Fibroblast of skin of left quadriceps (primary cell): ENCODE measurements at regions not wholly inside any gene's neighbourhood (a gene's known extent, or its start where the extent isn't known, plus 50 kb on each side); places are given as distances from the start of the nearest gene placed in this dataset.
"Not testable (repeated sequence)": the region's sequence is repeated elsewhere in the genome, so short reads cannot be mapped to it uniquely, and the experiment has no call there.

Experiments
- DNase-seq, 2 experiments: peaks; one replicate each; pipeline ENCODE4 v3.0.0-alpha.2; 2013; ENCODE audit warnings: low read depth in 2 of 2

DNA sequence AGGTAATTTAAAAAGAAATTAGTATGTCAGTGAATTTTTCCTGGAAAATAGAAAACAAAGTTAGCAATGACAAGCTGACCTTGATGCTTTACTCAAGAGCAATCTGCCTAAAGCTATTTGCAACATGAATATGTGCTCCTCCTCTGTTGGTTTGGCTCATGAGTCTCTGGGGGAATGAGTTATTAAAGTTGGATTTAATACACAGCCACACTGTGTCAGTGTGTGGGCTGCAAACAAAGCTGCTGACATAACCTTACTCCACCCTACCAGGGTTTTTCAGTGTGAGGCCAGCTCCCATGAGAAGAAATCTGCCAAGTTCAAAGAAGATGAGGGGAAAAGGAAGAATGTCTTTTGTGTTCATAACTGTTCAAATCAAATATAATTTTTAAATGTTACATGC lies 280.5 kb downstream of the TLL1 start:
- no peak for DNase-seq

DNA sequence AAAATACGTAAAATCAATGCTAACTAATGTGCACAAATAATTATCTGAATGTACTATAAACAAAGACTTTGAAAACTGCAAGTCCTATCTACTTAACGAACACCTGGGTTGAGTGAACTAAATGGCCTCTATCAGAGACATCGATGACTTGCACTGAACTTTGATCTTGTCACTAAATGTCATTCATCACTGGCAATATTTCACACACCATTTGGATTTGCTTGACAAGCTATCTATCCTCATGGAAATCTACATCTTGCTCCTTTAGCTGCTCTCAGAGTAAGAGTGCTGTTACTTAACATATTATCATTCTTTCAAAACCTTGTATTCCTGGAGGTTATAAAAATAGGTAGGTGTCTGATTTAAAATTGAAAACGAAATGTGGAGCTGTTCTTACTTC lies 289.3 kb downstream of the TLL1 start:
- DNase-seq: no peak

DNA sequence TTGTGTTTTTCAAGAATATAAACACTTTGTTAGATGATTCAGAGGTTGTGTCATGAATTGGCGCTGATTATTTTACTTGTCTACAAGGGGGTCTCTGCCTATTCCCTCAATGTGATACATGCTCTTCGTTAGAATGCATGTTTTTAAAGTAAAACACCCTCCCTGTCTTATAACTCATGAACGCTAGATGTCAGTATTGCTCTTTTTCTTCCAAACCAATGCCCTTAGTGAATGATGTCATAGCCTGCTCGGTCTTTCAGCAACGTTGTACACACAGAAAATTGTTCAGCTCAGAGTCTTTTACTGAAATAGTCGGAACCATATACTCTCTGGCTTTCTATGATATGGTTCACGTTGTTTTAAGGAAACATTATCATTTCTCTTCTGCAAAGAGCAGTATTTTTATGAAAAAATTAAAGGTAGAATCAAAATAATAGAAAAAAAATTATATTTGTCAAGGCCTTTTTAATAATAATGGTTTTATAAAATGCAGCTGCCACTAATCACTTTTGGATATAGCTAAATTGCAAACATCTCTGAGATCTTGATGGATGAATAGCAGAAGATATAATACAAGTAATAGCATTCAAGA lies 292.9 kb downstream of the TLL1 start:
- DNase-seq: peak; percentile 59 to 67

DNA sequence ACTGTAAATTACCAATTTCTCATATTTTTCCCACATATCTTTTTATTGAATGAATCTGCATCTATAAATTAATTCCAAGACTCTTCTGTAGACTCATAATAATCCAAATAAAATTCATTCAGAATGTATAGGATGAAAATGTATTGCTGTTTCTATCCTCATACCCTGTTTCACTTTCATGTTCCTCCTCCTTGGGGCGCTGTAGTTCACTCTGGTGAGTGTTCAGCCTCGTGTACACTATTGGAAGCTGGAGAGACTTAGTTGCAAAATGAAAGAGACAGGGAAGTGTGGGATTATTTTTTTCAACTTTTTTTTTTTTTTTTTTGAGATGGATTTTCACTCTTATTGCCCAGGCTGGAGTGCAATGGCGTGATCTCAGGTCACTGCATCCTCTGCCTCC lies 296.1 kb downstream of the TLL1 start:
- DNase-seq: no peak

DNA sequence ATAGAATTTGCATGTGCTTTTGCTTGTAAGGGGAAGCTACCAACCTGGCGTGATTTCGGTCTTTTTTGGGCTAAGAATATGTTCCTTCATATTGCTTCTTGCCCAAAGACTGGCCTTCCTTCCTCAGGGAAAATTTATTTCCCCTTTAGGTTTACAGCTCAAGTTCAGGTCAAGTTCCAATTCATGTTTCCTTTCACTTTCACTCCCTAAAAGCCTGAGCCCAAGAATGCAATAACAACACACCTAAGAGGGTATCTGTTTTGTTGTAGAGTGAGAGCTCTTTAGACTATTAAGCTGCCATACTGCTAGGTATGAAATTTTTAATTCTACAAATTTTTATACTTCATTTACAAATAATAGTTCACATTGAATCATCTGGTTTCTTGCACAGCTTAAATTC lies 299.6 kb downstream of the TLL1 start:
- no peak for DNase-seq

DNA sequence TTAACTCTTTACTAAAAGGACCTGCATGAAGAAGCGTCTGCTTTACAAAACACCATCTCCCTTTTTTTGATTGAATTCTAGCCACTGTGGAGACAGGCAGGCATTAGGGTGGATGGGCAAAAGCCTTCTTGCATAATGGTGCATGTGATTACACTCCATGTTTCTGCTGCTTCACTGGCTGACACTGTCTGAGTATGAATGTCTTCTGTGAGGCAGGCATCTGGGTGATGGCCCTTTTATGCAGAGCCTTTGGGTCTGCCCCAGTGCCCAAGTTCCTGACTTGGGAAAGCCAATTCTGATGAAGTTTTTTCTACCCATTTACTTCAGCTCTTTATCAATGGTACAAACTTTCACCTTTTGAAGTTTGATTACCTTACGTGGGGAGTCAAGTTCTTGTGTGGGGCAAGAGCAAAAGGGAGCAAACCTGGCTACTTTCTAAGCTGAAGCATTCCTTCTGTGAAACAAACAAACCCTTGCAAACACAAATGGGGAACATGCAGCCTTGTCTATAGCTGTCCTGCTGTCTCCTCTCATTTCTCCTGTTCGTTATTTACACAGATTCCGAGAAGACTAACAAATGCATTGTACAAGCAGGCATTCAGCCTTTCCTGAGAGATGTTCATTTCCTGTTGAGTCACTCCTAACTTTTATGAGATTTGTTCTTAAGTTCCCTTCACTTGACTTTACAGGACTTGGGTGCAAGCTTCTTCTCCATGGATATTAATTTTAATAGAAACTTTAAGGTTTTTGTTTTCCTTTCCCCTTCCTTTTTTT lies 301.9 kb downstream of the TLL1 start:
- no peak for DNase-seq

DNA sequence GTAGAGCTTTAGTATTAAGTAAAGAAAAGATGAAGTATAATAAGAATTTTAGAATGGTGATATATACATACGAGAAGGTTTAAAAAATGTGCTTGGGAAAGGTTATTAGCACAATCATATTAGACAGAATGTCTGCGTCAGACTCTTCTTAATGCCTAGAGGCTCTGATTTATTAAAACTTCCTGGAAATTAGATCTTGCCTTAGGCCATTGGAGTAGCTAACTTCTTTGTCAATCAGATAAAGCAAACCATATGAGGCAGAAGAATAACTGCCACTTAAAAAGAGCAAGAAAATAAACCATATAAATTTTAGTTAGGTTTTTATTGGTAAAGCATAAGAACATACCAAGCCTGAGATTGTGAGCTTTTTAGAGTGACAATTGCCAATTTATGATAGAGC lies 309.1 kb downstream of the TLL1 start:
- DNase-seq: no peak

DNA sequence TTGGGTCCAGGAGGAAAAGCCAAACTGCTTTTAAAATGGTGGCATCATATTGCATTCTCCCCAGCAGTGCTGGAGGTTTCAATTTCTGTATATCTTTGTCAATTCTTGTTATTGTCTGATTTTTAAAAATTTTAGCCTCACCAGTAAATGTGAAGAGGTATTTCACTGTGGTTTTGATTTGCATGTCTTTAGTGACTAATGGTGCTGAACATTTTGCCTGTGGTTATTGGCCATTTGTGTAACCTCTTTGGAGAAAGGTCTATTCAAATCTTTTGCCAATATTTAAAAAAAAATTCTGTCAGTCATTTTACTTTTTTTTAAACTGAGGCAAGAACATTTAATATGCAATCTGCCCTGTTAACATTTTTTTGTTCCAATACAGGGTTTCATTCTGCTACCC lies 322.1 kb downstream of the TLL1 start:
- no peak for DNase-seq

DNA sequence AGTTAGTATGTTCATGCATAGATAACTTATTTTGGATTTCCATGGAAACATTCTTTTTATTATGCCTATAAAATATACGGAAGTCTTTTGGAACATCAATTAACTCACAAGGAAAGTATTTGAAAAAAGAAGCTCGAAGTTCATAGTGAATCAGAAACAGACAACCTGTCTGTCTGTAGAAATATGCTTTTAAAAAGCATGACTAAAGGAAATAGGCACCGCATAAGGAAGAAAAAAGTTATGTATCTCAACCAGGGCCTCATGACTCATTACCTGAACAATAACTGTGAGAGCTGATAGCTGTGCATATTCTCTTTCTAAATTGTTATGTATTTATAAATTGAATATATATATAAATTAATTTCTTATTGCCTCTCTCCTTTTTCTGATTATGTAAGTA lies 324.1 kb downstream of the TLL1 start:
- DNase-seq: no peak

DNA sequence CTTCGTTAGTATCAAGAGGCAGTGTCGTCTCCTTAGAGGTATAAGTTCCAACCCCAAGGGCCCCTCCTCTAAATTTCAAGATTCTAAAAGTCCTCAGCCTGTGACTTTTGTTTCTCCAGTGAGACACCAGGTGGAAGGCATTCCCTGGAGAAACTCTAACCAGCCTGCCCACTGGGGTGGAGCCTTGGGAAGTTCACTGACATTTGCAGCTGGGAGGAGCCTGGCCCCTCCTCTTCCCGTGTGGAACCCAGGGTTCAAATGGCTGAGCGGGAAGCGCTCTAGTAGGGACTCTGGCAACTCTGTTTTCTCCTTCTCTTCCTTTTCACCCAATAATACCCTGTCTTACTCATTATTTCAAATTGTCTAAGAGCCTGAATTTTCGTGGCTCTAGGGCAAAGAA lies 325.0 kb downstream of the TLL1 start:
- DNase-seq: no peak

DNA sequence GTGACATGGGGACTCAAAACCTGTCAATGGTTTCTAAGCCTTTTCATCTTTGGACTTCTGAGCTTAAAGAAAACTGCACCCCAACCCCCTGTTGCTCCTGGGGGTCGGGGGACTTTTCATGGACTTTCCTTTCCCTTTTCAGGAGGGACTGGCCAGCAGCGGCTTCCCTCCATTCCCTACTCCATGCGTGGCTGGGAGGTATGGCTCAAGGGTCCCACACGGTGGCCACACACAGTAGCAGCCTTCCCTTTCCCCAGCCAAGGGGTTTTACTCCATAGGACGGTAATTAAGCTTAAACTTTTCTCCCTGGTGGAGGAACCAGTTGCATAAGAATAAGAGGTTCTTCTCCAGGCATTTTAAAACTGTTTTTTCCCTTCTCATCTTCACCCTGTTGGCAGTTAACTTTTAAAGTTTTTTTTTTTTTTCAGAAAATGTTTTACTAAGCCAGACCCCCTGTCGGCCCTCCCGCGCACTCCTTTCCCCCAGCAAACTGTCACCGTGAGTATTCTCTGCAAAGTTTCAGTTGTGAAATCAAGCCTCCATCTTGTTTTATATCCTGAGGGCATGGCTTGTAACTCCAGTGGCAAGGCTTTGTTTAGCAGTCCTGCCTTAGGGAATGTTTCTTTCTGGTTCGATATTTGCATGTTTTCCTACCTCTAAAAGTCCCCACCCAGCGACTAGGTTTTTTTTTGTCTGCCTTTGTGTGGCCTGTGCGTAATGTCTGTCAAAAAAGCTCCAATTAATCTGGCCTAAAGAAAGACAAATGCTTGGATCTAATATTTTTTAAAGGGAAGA lies 325.7 kb downstream of the TLL1 start:
- no peak for DNase-seq

DNA sequence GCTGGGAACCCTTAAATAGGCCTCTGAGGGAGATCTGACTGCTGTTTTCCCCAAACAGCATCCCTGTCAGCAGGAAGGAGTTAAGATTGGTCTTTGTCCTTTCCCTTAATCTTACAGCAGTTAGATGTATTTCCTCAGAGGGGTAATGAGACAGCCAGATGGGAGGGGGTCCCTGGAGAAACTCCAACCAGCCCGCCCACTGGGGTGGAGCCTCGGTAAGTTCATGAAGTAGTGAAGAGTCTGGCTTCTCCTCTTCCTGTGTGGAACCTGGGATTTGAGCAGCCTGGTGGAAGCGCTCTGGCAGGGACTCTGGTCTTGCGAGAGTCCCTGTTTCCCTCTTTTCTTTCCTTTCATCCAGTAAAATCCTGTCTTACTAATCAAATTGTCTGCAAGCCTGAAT lies 330.0 kb downstream of the TLL1 start:
- DNase-seq: no peak

DNA sequence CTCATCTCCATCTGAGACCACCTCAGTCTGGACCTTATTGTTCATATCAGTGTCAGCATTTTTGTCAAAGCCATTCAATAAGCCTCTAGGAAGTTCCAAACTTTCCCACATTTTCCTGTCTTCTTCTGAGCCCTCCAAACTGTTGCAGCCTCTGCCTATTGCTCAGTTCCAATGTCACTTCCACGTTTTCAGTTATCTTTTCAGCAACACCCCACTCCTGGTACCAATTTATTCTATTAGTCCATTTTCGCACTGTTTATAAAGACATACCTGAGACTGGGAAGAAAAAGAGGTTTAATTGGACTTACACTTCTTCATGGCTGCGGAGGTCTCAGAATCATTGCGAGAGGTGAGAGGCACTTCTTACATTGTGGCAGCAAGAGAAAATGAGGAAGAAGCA lies 339.3 kb downstream of the TLL1 start:
- not testable (repeated sequence) for DNase-seq

DNA sequence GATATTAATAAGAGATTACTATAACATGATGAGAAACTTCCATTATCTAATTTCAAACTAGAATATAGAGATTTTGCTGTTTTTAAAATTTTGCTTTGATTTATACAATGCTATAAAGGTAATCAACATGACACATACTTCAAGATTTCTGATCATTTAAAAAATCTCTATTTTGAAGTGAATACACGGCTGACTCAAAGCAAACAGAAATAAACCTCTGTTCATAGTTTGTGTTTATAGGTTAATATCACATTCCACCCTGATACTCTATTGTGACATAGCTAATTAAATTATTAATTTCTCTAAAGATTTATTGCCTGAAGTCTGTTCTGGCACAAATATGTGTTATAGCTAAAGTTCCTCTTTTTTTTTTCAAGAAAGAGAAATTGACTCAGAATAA lies 349.2 kb downstream of the TLL1 start:
- DNase-seq: no peak

DNA sequence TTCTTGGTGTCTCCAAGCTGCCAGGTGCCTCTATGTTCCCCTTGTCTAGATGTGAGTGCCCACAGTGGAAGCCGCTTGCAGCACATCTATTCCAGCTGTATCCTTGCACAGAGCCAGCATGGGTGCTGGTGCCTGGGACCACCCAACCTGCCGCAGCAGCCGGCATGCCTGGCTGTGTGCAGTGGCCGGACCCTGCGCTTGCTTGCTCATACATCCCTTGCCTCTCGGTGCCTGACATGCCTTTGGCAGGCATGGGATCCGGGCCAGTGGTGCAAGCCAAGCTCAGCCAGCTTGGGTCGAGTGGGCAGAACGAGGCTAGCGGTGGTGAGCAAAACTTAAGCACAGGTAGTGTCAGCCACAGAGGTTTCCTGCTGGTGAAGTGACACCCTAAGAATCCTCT lies 355.1 kb downstream of the TLL1 start:
- no peak for DNase-seq

DNA sequence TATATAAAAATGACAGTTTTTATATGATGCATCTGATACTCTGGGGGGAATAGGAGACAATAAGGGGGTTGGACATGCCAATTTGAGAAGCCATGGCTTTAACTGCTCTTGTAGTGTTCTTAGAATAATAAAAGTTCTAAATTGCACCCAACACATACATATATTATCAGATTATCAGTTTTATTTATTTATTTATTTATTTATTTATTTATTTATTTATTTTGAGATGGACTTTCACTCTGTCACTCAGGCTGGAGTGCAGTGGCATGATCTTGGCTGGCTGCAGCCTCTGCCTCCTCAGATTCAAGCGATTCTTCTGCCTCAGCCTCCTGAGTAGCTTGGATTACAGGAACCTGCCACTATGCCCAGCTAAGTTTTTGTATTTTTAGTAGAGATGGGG lies 356.8 kb downstream of the TLL1 start:
- no peak for DNase-seq

DNA sequence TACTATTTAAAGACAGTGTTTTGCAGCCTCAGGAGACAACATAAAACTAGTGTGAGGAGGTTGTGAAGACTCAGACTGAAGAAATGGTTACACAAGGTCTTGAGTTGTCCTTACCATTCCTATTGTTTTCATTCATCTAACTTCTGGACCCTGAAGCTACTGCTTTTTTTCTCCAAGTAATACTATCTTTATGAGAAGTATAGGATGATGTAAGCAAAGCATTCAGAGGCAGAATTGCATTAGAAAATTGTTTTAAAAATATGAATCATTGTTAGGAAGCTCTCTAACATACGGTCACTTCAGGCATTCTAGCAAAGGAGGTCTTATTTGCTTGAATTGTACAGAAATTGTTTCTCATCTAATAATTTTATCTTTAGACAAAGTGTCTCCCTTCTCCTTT lies 357.8 kb downstream of the TLL1 start:
- no peak for DNase-seq

DNA sequence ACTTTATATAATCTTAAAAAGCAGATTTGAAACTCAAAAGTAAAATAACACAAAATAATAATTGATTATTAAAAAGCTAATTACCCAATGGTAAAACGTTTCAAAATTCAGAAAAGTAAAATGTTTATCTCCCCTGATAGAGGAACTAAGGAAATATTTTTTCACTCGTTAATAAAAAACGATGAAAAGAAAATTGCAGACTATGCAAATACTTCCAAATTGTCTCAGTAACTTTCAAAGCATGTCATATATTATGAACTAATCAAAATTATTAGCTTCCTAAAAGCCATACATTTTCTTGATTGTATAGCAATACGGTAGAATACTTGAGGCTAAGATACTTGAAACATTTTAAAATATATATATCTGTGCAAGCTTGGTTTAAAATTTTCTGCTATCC lies 366.3 kb downstream of the TLL1 start:
- no peak for DNase-seq

DNA sequence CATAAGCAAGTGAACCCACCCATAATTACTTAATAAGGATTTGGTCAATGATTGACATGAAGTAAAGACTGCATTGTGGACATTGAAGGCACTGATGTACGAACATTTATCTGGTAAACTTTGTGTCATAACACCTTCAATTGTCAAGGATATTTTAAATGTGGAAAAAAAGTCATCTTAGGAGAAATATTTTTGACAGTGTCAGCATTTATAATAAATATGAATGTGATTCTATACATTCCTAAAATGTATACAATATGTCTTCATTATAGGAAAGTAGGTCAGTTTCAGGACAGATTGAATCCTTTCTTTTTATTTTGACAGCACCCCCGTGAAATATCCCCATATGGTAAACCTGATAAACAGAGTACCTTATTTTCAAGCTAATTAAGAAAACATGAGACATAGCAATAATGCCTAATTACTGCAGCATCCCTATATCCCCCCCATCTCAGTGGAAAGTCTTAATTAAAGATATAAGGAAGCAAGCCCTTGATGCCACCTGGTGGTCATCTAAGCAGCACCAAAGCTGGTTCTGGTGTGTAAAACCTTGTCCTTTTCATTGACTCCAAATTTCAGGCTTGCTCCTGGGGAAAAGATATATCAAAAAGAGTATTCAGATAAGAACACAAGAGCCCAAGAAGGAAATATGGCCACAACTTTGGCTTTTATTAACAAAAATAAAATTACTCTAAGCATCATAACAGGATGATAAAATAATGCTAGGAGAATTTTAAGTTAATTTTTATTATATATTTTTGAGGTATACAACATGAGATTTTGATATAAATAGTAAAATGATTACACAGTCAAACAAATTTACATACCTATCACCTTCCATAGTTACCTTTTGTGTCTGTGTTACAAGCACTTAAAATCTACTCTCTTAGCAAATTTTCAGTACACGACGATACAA lies 379.7 kb downstream of the TLL1 start:
- DNase-seq: no peak

DNA sequence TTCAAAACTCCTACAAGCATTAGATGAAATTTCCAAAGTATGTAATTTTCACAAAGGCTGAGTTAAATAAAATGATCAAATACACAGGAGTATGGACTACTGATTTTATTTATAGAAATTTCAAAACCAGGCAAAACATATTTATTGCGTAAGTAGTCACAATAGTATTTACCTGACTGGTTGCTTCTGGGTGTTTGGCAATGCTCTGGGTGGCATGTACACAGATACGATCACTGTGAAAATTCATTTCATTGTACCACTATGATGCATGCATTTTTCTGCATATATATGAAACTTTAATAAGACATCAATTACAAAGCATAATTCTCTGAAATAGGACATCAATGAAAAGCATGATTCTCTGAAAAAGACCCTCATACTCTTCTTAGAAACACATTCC lies 384.2 kb downstream of the TLL1 start:
- no peak for DNase-seq

DNA sequence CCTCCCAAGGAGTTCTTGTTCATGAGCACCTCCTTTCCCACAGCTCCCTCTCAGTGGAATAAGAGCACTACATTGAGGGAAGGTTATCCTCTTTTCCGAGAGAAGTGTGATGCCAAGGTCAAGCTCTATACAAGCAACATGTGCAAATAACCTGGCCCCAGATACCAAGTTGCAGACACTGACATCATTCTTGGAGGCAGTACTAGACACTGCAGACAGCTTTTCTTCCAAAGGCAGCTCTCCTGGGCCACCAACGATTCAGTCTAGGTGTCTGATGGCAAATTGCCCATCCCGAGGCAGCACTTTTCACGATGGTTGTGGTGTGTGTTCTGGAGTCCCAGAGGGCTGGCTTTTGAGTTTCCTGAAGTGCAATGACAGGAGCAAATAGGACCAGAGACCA lies 384.9 kb downstream of the TLL1 start:
- no peak for DNase-seq

DNA sequence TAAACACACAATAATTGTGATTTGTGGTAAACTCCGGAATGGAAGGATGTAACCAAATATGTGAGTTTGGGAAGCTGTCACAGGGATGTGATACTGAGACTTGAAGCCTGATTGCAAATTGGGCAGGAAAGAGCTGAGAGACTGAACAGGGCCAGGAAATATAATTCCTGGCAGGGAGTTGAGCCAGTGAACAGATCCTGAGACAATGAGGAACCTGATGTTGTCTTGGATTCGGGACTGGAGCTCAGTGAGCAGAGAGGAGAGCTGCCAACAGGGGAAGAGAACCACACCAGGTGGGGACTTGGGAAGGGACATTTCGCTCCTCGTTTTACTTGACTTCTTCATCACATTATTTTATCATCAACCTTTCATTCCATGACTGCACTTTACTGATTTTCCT lies 386.0 kb downstream of the TLL1 start:
- no peak for DNase-seq
